Activated naive CD4-positive, alpha-beta T cell treated with anti-CD3 and anti-CD28 coated beads, Interleukin-2, amount 50 U/mL, for 24 hours (primary cell): ENCODE measurements at regions not wholly inside any gene's neighbourhood (a gene's known extent, or its start where the extent isn't known, plus 50 kb on each side); places are given as distances from the start of the nearest gene placed in this dataset.

Experiments
- H3K27ac Mint-ChIP-seq: one replicate; pipeline ENCODE4 v1.8.0; 2021; ENCODE audit warnings: mild to moderate bottlenecking, mixed read lengths
- H3K27me3 Mint-ChIP-seq: one replicate; pipeline ENCODE4 v1.8.0; 2021; ENCODE audit warnings: mixed read lengths
- H3K36me3 Mint-ChIP-seq: one replicate; pipeline ENCODE4 v1.8.0; 2021; ENCODE audit warnings: mixed read lengths
- H3K4me1 Mint-ChIP-seq: one replicate; pipeline ENCODE4 v1.8.0; 2021; ENCODE audit warnings: mixed read lengths
- H3K4me3 Mint-ChIP-seq: one replicate; pipeline ENCODE4 v1.8.0; 2021; ENCODE audit warnings: mild to moderate bottlenecking, mixed read lengths
- H3K9me3 Mint-ChIP-seq: one replicate; pipeline ENCODE4 v1.8.0; 2021; ENCODE audit warnings: mixed read lengths

GRCh38 chr2:21331625-21332370 lies 208.0 kb downstream of the TDRD15 start:
- Mint-ChIP-seq H3K4me3 (no peak overlapping the region), H3K4me1 (no peaks in the 10 kb centered on the region), H3K36me3 (no peaks in the 10 kb centered on the region), H3K27me3 (no peaks in the 10 kb centered on the region), H3K27ac (no peak overlapping the region), H3K9me3 (no peaks in the 10 kb centered on the region)

DNA sequence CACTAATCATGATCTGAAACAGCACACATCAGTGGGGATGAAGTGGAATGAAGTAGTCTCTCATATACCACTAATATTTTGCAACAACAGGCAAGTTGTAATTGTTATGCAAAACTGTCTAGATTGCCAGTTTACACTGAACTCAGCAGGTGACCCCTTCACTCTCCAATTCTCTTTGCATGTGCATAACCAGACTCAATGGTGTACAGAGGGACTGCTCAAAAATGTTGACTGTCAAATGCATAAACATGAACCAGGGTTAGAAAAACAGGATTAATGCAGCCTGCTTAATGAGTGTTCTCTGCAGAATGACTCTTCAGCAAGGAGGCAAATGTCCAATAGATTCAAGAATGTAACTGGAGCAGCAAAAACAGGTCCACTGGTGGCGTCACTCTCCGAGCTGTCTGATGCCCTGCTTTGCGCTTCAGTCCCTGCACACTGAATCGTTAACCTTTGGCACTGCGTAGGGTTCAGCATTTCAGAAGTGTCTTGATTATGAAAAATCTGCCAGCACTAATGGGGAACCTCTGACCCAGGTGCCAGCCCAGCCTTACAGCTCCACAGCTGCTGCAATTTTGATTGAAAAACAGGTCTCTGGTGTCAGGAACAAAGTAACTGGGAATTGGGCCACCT lies 209.3 kb downstream of the TDRD15 start:
- Mint-ChIP-seq H3K36me3 (no peaks in the 10 kb centered on the region), H3K27me3 (no peaks in the 10 kb centered on the region), H3K27ac (no peak overlapping the region), H3K4me3 (no peak overlapping the region), H3K4me1 (no peaks in the 10 kb centered on the region), H3K9me3 (peaks cover 5% of the 10 kb centered on the region)

DNA sequence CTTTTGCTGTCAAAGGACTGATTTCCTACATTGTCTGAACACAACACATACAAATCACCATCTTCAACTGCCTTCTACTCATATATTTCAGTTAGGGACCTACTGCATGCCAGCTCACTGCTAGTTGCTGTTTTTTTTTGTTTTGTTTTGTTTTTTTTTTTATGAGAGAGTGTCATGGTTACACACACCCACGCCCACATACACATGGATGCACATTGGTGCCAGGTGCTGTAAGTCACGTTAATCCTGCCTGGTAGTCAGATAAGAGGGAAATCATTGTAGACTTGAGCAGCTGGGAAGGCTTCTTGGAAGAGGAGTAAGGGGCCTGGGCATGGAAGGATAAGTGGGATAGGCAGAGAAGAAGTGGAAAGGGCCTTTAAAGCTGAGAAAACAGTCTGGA lies 209.9 kb downstream of the TDRD15 start:
- Mint-ChIP-seq H3K27ac (no peak overlapping the region), H3K27me3 (no peaks in the 10 kb centered on the region), H3K4me3 (no peak overlapping the region), H3K4me1 (no peaks in the 10 kb centered on the region), H3K9me3 (peaks cover 5% of the 10 kb centered on the region), H3K36me3 (no peaks in the 10 kb centered on the region)

GRCh38 chr2:21346984-21347383 lies 223.2 kb downstream of the TDRD15 start:
- H3K9me3 Mint-ChIP-seq: no peaks in the 10 kb centered on the region
- no peak overlapping the region for H3K27ac Mint-ChIP-seq
- H3K36me3 Mint-ChIP-seq: no peaks in the 10 kb centered on the region
- no peaks in the 10 kb centered on the region for H3K4me1 Mint-ChIP-seq
- no peak overlapping the region for H3K4me3 Mint-ChIP-seq
- no peaks in the 10 kb centered on the region for H3K27me3 Mint-ChIP-seq

DNA sequence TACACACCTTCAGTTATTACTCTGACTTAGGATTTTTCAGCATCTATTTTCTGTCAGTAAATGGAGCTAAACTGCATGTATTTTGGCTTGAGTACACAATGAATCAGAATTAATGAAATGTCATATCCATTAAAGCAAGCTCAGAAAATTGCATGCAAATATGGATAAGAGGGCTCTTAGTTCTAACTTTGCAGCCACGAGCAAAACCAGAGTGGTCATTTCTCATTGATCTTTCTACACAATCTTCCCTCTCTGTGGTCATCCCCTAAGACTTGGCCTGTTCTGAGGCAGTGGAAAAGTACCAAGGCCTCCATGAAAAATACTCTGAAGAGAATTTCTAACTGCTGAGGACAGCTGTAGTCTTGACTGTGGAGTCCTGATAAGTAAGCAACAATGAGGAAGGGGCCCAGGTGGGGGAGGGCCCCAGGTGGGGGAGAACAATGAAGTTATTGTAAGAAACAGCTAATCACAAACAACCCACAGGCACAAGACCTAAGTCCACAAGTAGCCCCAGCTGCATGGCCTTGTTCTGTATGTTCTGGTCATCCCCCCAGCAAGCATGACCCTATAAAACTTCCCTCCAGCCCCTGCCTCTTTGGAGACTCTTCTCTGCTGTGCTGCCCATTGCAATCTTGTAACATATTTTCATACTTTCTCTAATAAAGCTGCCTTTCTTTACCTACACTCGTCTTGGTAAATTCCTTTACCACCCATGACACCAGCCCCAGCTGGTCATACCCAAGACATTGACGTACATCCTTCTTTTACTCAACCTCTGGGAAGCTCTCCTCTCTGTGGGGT lies 230.3 kb downstream of the TDRD15 start:
- Mint-ChIP-seq H3K4me1 (no peaks in the 10 kb centered on the region), H3K27me3 (no peaks in the 10 kb centered on the region), H3K9me3 (peaks cover 5% of the 10 kb centered on the region), H3K4me3 (no peak overlapping the region), H3K27ac (no peak overlapping the region), H3K36me3 (no peaks in the 10 kb centered on the region)

GRCh38 chr2:21356086-21356856 lies 232.5 kb downstream of the TDRD15 start:
- Mint-ChIP-seq H3K27me3 (no peaks in the 10 kb centered on the region), H3K27ac (no peak overlapping the region)

GRCh38 chr2:21356857-21357255 lies 233.1 kb downstream of the TDRD15 start:
- H3K9me3 Mint-ChIP-seq: peaks cover 5% of the 10 kb centered on the region
- no peaks in the 10 kb centered on the region for H3K36me3 Mint-ChIP-seq
- no peaks in the 10 kb centered on the region for H3K27me3 Mint-ChIP-seq
- H3K4me3 Mint-ChIP-seq: no peak overlapping the region
- H3K4me1 Mint-ChIP-seq: no peaks in the 10 kb centered on the region
- no peak overlapping the region for H3K27ac Mint-ChIP-seq

More at GRCh38 chr2:21356086-21356856, 232.5 kb downstream of the TDRD15 start:
- Mint-ChIP-seq H3K36me3 (no peaks in the 10 kb centered on the region), H3K4me1 (no peaks in the 10 kb centered on the region), H3K9me3 (peaks cover 5% of the 10 kb centered on the region), H3K4me3 (no peak overlapping the region)

- H3K27me3 Mint-ChIP-seq: no peaks in the 10 kb centered on the region
- no peak overlapping the region for H3K27ac Mint-ChIP-seq
- H3K4me3 Mint-ChIP-seq: no peak overlapping the region
- H3K4me1 Mint-ChIP-seq: no peaks in the 10 kb centered on the region
- H3K36me3 Mint-ChIP-seq: no peaks in the 10 kb centered on the region
- no peaks in the 10 kb centered on the region for H3K9me3 Mint-ChIP-seq
Observed at GRCh38 chr2:21358976-21359375, 235.2 kb downstream of the TDRD15 start.

DNA sequence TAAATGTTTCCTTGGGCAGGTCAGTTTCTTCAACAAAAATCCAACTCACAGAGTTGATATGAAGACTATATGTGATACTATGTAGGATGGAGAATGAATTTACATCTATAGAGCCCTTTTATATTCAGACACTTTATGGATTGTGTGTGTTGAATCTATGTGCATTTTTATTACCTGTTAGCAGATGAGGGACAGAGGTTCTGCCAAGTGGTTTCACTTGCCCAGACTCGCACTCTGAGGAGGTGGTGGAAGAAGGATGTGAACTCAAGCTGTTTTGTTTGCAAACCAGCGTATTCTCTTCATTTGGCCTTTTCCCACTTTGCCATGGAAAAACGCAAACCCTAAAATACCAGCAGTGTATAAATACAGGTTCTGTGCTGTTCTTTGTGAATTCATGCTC lies 237.6 kb downstream of the TDRD15 start:
- no peak overlapping the region for H3K4me3 Mint-ChIP-seq
- no peaks in the 10 kb centered on the region for H3K27me3 Mint-ChIP-seq
- H3K4me1 Mint-ChIP-seq: no peaks in the 10 kb centered on the region
- no peaks in the 10 kb centered on the region for H3K36me3 Mint-ChIP-seq
- H3K27ac Mint-ChIP-seq: no peak overlapping the region
- H3K9me3 Mint-ChIP-seq: no peaks in the 10 kb centered on the region

DNA sequence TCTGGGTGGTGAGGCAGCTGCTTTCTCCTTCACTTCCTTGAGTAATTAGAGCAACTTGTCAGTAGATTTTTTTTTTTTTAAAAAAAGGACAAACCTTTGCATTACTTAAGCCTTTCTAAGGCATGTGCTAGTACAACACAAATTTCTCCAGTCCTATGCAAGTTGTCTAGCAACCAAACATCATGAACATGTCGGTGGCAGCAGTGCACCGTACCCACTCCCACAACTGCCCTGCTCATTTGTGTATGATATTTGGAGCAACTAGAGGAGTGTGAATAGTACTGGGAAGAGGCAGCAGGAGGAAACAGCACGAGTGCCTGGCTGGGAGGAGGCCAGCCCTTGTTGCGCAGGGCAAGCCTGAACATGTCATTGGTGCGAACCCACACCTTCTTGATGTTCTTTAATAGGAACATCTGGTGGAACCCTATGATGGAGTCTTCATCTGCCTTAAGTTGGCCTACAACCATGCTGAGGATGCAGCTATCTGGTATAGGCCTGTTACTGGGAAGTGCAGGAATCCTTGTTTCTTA lies 238.3 kb downstream of the TDRD15 start:
- Mint-ChIP-seq H3K9me3 (no peaks in the 10 kb centered on the region), H3K27ac (no peak overlapping the region), H3K4me1 (no peaks in the 10 kb centered on the region)

DNA sequence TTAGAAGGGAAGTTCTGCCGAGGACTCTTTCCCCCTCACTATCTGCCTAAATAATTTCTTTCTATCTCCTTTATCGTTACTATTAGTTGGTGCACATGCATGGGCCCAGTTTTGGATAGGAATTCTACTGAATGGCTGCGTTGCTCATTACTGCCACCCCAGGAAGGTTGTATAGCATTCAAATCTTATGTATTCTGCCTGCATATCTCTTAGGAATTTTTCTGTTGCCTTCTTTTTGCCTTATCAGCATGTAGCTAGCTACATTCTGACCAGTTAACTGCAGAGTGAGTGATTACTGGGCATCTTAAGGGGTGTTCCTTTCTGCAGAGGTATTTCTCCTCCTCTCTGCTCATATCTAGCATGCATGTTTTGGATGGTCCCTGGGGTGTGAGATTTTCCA lies 239.6 kb downstream of the TDRD15 start:
- Mint-ChIP-seq H3K9me3 (no peaks in the 10 kb centered on the region), H3K27ac (no peak overlapping the region), H3K27me3 (no peaks in the 10 kb centered on the region), H3K4me3 (no peak overlapping the region), H3K36me3 (no peaks in the 10 kb centered on the region), H3K4me1 (no peaks in the 10 kb centered on the region)

More for the DNA sequence above, 238.3 kb downstream of the TDRD15 start:
- Mint-ChIP-seq H3K4me3 (no peak overlapping the region), H3K27me3 (no peaks in the 10 kb centered on the region), H3K36me3 (no peaks in the 10 kb centered on the region)

GRCh38 chr2:21367421-21367820 lies 243.7 kb downstream of the TDRD15 start:
- Mint-ChIP-seq H3K9me3 (no peaks in the 10 kb centered on the region), H3K27me3 (no peaks in the 10 kb centered on the region), H3K27ac (no peak overlapping the region), H3K4me1 (no peaks in the 10 kb centered on the region), H3K4me3 (no peak overlapping the region), H3K36me3 (no peaks in the 10 kb centered on the region)

DNA sequence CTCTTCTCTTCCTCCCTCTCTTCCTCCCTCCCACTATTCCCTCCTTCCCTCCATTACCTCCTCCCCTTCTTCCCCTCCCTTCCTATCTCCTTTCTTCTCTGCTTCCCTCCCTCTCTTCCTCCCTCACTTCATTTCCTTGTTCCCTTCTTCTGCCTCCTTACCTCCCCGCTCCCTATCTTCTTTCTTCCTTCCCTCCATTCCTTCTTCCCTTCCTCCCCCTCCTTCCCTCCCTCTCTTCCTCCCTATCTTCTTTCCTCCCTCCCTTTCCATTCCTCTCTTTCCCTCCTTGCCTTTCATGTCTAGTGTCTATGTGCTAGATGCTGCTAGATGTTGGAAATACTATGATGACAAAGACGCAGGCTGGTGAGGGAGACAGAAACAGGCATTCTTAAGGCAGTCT lies 246.0 kb downstream of the TDRD15 start:
- Mint-ChIP-seq H3K36me3 (no peaks in the 10 kb centered on the region), H3K27ac (no peak overlapping the region), H3K4me3 (no peak overlapping the region), H3K9me3 (no peaks in the 10 kb centered on the region), H3K27me3 (no peaks in the 10 kb centered on the region), H3K4me1 (no peaks in the 10 kb centered on the region)

- H3K4me1 Mint-ChIP-seq: no peaks in the 10 kb centered on the region
- no peak overlapping the region for H3K4me3 Mint-ChIP-seq
- H3K27me3 Mint-ChIP-seq: no peaks in the 10 kb centered on the region
- H3K9me3 Mint-ChIP-seq: no peaks in the 10 kb centered on the region
- no peaks in the 10 kb centered on the region for H3K36me3 Mint-ChIP-seq
- no peak overlapping the region for H3K27ac Mint-ChIP-seq
Observed at GRCh38 chr2:21371499-21372003, 247.8 kb downstream of the TDRD15 start.

DNA sequence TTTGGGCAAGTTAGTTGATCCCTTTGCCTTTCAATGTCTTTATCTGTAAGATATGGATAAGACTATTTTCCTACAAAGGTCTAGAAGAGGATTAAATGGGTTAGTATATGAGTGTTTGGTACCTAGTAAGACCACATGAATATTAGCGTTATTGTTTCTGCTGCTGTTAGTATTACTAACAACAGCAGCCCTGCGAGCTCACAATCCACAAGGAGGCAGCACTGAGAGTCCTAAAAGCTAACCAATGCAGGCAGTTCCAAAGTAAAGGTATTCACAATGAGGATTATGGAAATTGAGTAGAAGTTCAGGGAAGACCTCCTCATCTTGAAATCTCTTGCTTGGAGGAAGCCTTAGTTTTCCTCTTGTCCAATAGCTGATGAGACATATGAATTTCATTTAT lies 248.9 kb downstream of the TDRD15 start:
- H3K4me1 Mint-ChIP-seq: no peaks in the 10 kb centered on the region
- no peaks in the 10 kb centered on the region for H3K9me3 Mint-ChIP-seq
- no peaks in the 10 kb centered on the region for H3K36me3 Mint-ChIP-seq
- no peak overlapping the region for H3K4me3 Mint-ChIP-seq
- H3K27me3 Mint-ChIP-seq: no peaks in the 10 kb centered on the region
- no peak overlapping the region for H3K27ac Mint-ChIP-seq
